ENCODE measurements at regions not wholly inside any gene's neighbourhood (a gene's known extent, or its start where the extent isn't known, plus 50 kb on each side); places are given as distances from the start of the nearest gene placed in this dataset.

DNA sequence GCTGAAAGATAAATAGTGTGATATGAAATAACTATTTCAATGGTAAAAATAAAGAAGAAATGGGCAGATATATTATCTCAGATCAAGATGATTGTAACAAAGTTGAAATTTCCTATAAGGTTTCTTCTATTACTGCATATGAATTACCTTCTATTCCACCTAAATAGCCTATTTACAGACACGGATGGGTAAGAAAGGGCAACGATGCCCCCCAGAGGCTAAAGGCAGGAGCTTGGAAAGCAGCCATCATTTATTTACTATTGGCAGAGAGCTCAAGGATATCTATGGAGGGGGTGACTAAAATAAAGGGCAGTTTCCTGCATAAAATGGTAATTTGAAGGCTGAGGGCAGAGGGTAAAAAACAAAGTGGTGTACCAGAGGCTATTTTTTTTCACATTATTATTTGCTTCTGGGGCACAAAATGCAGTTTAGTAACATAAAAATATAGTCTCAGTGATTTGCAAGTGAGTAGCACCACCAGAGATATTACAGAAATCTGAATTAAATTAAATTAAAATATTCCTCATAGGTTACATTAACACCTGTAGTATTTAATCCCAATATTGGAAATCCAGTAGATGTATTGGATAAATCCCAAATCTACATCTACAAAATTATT lies 123.1 kb downstream of the BTC start:
- no peak overlapping the region for H3K4ac ChIP-seq (ENCODE audit: low read depth, low read length)
- H4K12ac ChIP-seq (ENCODE audit: low read depth, low read length), result no peak overlapping the region
- H3K27me3 ChIP-seq (ENCODE audit: insufficient read depth, low read length), result no peaks in the 10 kb centered on the region
- no peaks in the 10 kb centered on the region for H3K9me3 ChIP-seq (ENCODE audit: insufficient read depth, low read depth, low read length)
- WGBS (ENCODE audit: extremely low coverage, insufficient coverage, insufficient read length), result no CpG with 5 or more reads among the region's 2 CpGs
- H2BK120ac ChIP-seq (ENCODE audit: insufficient read depth, low read length, poor library complexity), result no peak overlapping the region
- H2BK12ac ChIP-seq (ENCODE audit: low read length), result no peak overlapping the region
- no peak overlapping the region for H3K4me2 ChIP-seq (ENCODE audit: low read length)
- peaks cover 1% of the 10 kb centered on the region for H3K79me1 ChIP-seq (ENCODE audit: low read length)
- H3K14ac ChIP-seq (ENCODE audit: low read length), result no peak overlapping the region
- H2AK5ac ChIP-seq (ENCODE audit: low read length), result no peak overlapping the region
- H3K18ac ChIP-seq (ENCODE audit: low read length), result no peak overlapping the region
- no peak overlapping the region for H3K4me3 ChIP-seq (ENCODE audit: low read depth, low read length)
- no peak overlapping the region for H4K8ac ChIP-seq (ENCODE audit: low read depth, low read length)
- H4K91ac ChIP-seq (ENCODE audit: low read depth, low read length), result no peak overlapping the region
- no peak overlapping the region for H3K27ac ChIP-seq (ENCODE audit: low read depth, low read length)
- DNase-seq, result peak; percentile 54 to 80
- H2BK5ac ChIP-seq (ENCODE audit: low read depth, low read length, poor library complexity), result no peak overlapping the region
- H3K23ac ChIP-seq (ENCODE audit: low read length), result no peak overlapping the region
- no peaks in the 10 kb centered on the region for H3K4me1 ChIP-seq (ENCODE audit: control insufficient read depth in 1 of 2, insufficient read depth in 2 of 2, low read length in 2 of 2)
- no peaks in the 10 kb centered on the region for H3K79me2 ChIP-seq (ENCODE audit: control insufficient read depth, insufficient read depth, low read length, poor library complexity)
- H2AFZ ChIP-seq (ENCODE audit: insufficient read depth, low read length, poor library complexity), result no peak overlapping the region
- no peaks in the 10 kb centered on the region for H3K36me3 ChIP-seq (ENCODE audit: control insufficient read depth in 1 of 2, insufficient read depth in 2 of 2, low read length in 2 of 2)
- no peak overlapping the region for H3K9ac ChIP-seq (ENCODE audit: low read length)

- H3K23ac ChIP-seq (ENCODE audit: low read length), result no peak overlapping the region
- no peak overlapping the region for H3K4me3 ChIP-seq (ENCODE audit: low read depth, low read length)
- H3K79me2 ChIP-seq (ENCODE audit: control insufficient read depth, insufficient read depth, low read length, poor library complexity), result no peaks in the 10 kb centered on the region
- WGBS (ENCODE audit: extremely low coverage, insufficient coverage, insufficient read length), result no CpG with 5 or more reads among the region's 1 CpG
- no peak overlapping the region for H3K27ac ChIP-seq (ENCODE audit: low read depth, low read length)
- no peak overlapping the region for H2BK5ac ChIP-seq (ENCODE audit: low read depth, low read length, poor library complexity)
- no peak overlapping the region for H4K12ac ChIP-seq (ENCODE audit: low read depth, low read length)
- no peak overlapping the region for H2AFZ ChIP-seq (ENCODE audit: insufficient read depth, low read length, poor library complexity)
- peaks cover 1% of the 10 kb centered on the region for H3K79me1 ChIP-seq (ENCODE audit: low read length)
- H3K18ac ChIP-seq (ENCODE audit: low read length), result no peak overlapping the region
- no peak overlapping the region for H2BK120ac ChIP-seq (ENCODE audit: insufficient read depth, low read length, poor library complexity)
- H3K4me2 ChIP-seq (ENCODE audit: low read length), result no peak overlapping the region
- no peak overlapping the region for H2AK5ac ChIP-seq (ENCODE audit: low read length)
- no peak overlapping the region for H4K8ac ChIP-seq (ENCODE audit: low read depth, low read length)
- no peaks in the 10 kb centered on the region for H3K9me3 ChIP-seq (ENCODE audit: insufficient read depth, low read depth, low read length)
- no peak overlapping the region for H3K9ac ChIP-seq (ENCODE audit: low read length)
- no peaks in the 10 kb centered on the region for H3K4me1 ChIP-seq (ENCODE audit: control insufficient read depth in 1 of 2, insufficient read depth in 2 of 2, low read length in 2 of 2)
- no peak for DNase-seq
- H2BK12ac ChIP-seq (ENCODE audit: low read length), result no peak overlapping the region
- no peak overlapping the region for H4K91ac ChIP-seq (ENCODE audit: low read depth, low read length)
- no peak overlapping the region for H3K14ac ChIP-seq (ENCODE audit: low read length)
- no peaks in the 10 kb centered on the region for H3K27me3 ChIP-seq (ENCODE audit: insufficient read depth, low read length)
- no peak overlapping the region for H3K4ac ChIP-seq (ENCODE audit: low read depth, low read length)
- no peaks in the 10 kb centered on the region for H3K36me3 ChIP-seq (ENCODE audit: control insufficient read depth in 1 of 2, insufficient read depth in 2 of 2, low read length in 2 of 2)
Observed at GRCh38 chr4:74674750-74675149, 119.6 kb downstream of the BTC start.

DNA sequence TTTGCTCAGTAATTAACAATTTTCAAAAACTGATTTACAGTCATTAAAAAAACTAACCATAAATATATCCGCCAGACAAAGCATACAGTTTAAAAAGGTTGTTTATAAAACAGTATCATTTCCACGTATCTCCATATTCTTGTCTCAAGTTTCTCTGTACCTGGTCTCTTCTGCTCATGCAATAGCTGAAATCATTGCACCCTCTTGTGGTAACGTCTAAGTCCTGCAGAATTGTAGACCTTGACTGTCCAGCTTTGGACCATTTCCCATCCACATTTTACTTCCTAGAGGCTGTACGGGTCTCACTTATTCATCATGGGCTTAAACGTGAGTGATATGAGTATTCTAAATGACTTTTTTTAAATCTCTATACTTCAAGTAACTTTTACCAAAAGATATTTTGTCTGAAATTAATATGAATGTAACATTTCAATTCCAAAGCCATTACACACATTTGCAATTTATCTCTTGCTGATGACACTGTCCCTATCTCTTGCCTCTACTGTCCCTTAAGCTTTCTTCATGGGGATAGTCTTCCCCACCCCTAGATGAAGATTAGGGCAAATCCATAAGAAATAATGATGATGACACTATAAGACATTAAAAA lies 118.5 kb downstream of the BTC start:
- Histone ChIP-seq H3K18ac (ENCODE audit: low read length) (no peak overlapping the region), H2BK5ac (ENCODE audit: low read depth, low read length, poor library complexity) (no peak overlapping the region), H4K91ac (ENCODE audit: low read depth, low read length) (no peak overlapping the region), H2AFZ (ENCODE audit: insufficient read depth, low read length, poor library complexity) (no peak overlapping the region), H3K14ac (ENCODE audit: low read length) (no peak overlapping the region), H2AK5ac (ENCODE audit: low read length) (no peak overlapping the region), H3K27me3 (ENCODE audit: insufficient read depth, low read length) (no peaks in the 10 kb centered on the region), H2BK120ac (ENCODE audit: insufficient read depth, low read length, poor library complexity) (no peak overlapping the region), H3K9ac (ENCODE audit: low read length) (no peak overlapping the region), H3K79me2 (ENCODE audit: control insufficient read depth, insufficient read depth, low read length, poor library complexity) (no peaks in the 10 kb centered on the region), H3K4me2 (ENCODE audit: low read length) (no peak overlapping the region), H4K12ac (ENCODE audit: low read depth, low read length) (no peak overlapping the region), H3K4me3 (ENCODE audit: low read depth, low read length) (no peak overlapping the region), H3K36me3 (ENCODE audit: control insufficient read depth in 1 of 2, insufficient read depth in 2 of 2, low read length in 2 of 2) (no peaks in the 10 kb centered on the region), H3K4ac (ENCODE audit: low read depth, low read length) (no peak overlapping the region), H3K79me1 (ENCODE audit: low read length) (peaks cover 1% of the 10 kb centered on the region), H3K9me3 (ENCODE audit: insufficient read depth, low read depth, low read length) (no peaks in the 10 kb centered on the region), H3K4me1 (ENCODE audit: control insufficient read depth in 1 of 2, insufficient read depth in 2 of 2, low read length in 2 of 2) (no peaks in the 10 kb centered on the region), H4K8ac (ENCODE audit: low read depth, low read length) (no peak overlapping the region), H3K23ac (ENCODE audit: low read length) (no peak overlapping the region), H3K27ac (ENCODE audit: low read depth, low read length) (no peak overlapping the region), H2BK12ac (ENCODE audit: low read length) (no peak overlapping the region)
- peak; percentile 19 to 79 for DNase-seq
- WGBS (ENCODE audit: extremely low coverage, insufficient coverage, insufficient read length), result no CpG with 5 or more reads among the region's 5 CpGs

- H3K79me2 ChIP-seq (ENCODE audit: control insufficient read depth, insufficient read depth, low read length, poor library complexity), result no peaks in the 10 kb centered on the region
- no peaks in the 10 kb centered on the region for H3K36me3 ChIP-seq (ENCODE audit: control insufficient read depth in 1 of 2, insufficient read depth in 2 of 2, low read length in 2 of 2)
- H3K9ac ChIP-seq (ENCODE audit: low read length), result no peak overlapping the region
- H3K9me3 ChIP-seq (ENCODE audit: insufficient read depth, low read depth, low read length), result no peaks in the 10 kb centered on the region
- no peak overlapping the region for H3K4ac ChIP-seq (ENCODE audit: low read depth, low read length)
- no peaks in the 10 kb centered on the region for H3K79me1 ChIP-seq (ENCODE audit: low read length)
- no peak overlapping the region for H2BK120ac ChIP-seq (ENCODE audit: insufficient read depth, low read length, poor library complexity)
- H3K4me3 ChIP-seq (ENCODE audit: low read depth, low read length), result no peak overlapping the region
- no peak overlapping the region for H2AFZ ChIP-seq (ENCODE audit: insufficient read depth, low read length, poor library complexity)
- no peak overlapping the region for H3K14ac ChIP-seq (ENCODE audit: low read length)
- no peak overlapping the region for H3K4me2 ChIP-seq (ENCODE audit: low read length)
- no peak overlapping the region for H4K12ac ChIP-seq (ENCODE audit: low read depth, low read length)
- peaks cover 4 to 7% of the 10 kb centered on the region in 2 experiments for H3K4me1 ChIP-seq (ENCODE audit: control insufficient read depth in 1 of 2, insufficient read depth in 2 of 2, low read length in 2 of 2)
- no peak overlapping the region for H2AK5ac ChIP-seq (ENCODE audit: low read length)
- H3K23ac ChIP-seq (ENCODE audit: low read length), result no peak overlapping the region
- H2BK5ac ChIP-seq (ENCODE audit: low read depth, low read length, poor library complexity), result no peak overlapping the region
- DNase-seq, result peak; percentile 72 to 75
- no peak overlapping the region for H2BK12ac ChIP-seq (ENCODE audit: low read length)
- no peak overlapping the region for H4K8ac ChIP-seq (ENCODE audit: low read depth, low read length)
- no CpG with 5 or more reads among the region's 2 CpGs for WGBS (ENCODE audit: extremely low coverage, insufficient coverage, insufficient read length)
- no peaks in the 10 kb centered on the region for H3K27me3 ChIP-seq (ENCODE audit: insufficient read depth, low read length)
- H3K18ac ChIP-seq (ENCODE audit: low read length), result no peak overlapping the region
- no peak overlapping the region for H4K91ac ChIP-seq (ENCODE audit: low read depth, low read length)
- no peak overlapping the region for H3K27ac ChIP-seq (ENCODE audit: low read depth, low read length)
Observed at GRCh38 chr4:74682567-74683359, 111.6 kb downstream of the BTC start.

All from trophoblast cell (in vitro differentiated cells and primary cell).